ENCODE measurements at regions not wholly inside any gene's neighbourhood (a gene's known extent, or its start where the extent isn't known, plus 50 kb on each side); places are given as distances from the start of the nearest gene placed in this dataset.

DNA sequence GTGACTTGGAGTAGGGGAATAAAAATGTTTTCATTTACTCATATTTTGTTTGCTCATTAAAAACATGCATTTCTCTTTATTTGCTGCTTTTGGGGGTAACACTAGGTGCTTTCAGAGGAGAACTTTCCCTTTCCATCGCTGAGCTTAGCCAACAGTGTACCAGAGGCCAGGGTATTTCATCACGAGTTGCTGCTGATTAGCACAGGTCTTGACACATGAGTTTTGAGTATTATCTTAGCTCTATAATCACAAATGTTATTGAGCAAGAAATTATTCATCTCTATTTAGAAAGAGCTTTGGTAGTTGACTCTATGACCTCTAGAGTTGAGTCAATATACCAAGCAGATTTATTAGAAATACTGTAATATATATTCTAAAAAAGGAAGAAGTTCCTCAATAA, 375.9 kb downstream of the NXPH1 start:
- TF ChIP-seq CEBPB (IDR thresholded peaks at IDR 0.05) (no peak), ZBTB7A (IDR thresholded peaks at IDR 0.05; ENCODE audit: low read depth) (no peak), CREB1 (IDR thresholded peaks at IDR 0.05; ENCODE audit: low read depth) (no peak), TAF1 (IDR thresholded peaks at IDR 0.05; ENCODE audit: low read depth) (no peak), FOXM1 (IDR thresholded peaks at IDR 0.05; ENCODE audit: borderline replicate concordance, low read depth) (no peak)

DNA sequence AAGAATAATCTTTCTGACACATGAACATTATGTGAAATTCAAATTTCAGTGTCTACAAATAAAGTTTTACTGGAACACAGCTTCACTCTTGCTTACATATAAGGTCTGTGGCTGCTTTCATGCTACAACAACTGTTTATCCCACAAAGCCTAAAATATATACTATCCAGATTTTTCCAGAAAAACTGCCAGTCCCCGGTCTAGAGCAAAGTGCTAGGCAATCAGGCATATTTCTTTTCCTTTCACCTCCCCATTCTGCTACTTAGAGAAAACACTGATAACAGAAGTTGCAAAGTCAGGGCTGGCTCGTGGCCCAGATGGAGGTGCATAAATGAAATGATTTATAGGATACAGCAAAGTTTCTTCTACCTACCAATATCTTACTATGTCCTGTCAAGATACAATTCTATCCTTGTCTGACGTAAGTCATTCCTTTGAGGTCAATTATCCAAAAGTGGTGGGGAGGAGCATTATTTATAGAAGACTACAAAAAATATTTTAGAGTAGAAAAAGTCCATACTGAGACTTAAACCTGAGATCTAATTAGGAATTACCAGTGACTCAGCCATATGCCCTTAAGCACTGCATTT, 384.1 kb downstream of the NXPH1 start:
- TF ChIP-seq YY1 (IDR thresholded peaks at IDR 0.05; ENCODE audit: low read depth): no peak
- no peak for TF ChIP-seq CREB1 (IDR thresholded peaks at IDR 0.05; ENCODE audit: low read depth)
- TF ChIP-seq, protein P1, sequence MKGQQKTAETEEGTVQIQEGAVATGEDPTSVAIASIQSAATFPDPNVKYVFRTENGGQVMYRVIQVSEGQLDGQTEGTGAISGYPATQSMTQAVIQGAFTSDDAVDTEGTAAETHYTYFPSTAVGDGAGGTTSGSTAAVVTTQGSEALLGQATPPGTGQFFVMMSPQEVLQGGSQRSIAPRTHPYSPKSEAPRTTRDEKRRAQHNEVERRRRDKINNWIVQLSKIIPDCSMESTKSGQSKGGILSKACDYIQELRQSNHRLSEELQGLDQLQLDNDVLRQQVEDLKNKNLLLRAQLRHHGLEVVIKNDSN (IDR thresholded peaks at IDR 0.05): no peak
- TF ChIP-seq EGR1 (IDR thresholded peaks at IDR 0.05): no peak
- no peak for TF ChIP-seq FOXM1 (IDR thresholded peaks at IDR 0.05; ENCODE audit: borderline replicate concordance, low read depth)

DNA sequence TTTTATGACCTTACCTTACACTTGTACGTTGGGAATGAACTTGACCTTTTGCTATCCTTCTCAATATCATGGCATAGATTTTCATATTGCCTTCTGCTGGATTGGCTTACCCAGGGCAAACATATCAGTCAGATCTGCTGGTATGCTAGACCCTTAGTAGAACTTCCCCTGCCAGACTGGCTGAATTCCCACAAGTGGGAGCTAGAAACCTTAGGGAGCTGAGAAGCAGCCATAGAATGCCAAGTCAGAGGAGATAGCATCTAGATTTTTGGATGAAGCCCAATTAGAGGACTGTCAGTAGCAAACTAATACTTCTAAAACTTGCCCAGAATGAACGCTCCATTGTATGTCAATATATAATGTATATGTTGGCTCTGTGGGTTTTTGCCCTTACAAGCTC, 385.0 kb downstream of the NXPH1 start:
- TF ChIP-seq NFIC (IDR thresholded peaks at IDR 0.05) (no peak), TEAD4 (IDR thresholded peaks at IDR 0.05) (no peak), RAD21 (IDR thresholded peaks at IDR 0.05; ENCODE audit: low read depth) (no peak), CREB1 (IDR thresholded peaks at IDR 0.05; ENCODE audit: low read depth) (no peak), TCF12 (IDR thresholded peaks at IDR 0.05; ENCODE audit: low read depth) (no peak), CEBPB (IDR thresholded peaks at IDR 0.05) (no peak), EGR1 (IDR thresholded peaks at IDR 0.05) (no peak), YY1 (IDR thresholded peaks at IDR 0.05; ENCODE audit: low read depth) (no peak), FOXM1 (IDR thresholded peaks at IDR 0.05; ENCODE audit: borderline replicate concordance, low read depth) (no peak), EP300 (IDR thresholded peaks at IDR 0.05; ENCODE audit: borderline replicate concordance) (no peak), ZBTB7A (IDR thresholded peaks at IDR 0.05; ENCODE audit: low read depth) (no peak), TAF1 (IDR thresholded peaks at IDR 0.05; ENCODE audit: low read depth) (no peak)
- TF ChIP-seq, protein P1 (IDR thresholded peaks at IDR 0.05): no peak
- TF ChIP-seq, protein P2, sequence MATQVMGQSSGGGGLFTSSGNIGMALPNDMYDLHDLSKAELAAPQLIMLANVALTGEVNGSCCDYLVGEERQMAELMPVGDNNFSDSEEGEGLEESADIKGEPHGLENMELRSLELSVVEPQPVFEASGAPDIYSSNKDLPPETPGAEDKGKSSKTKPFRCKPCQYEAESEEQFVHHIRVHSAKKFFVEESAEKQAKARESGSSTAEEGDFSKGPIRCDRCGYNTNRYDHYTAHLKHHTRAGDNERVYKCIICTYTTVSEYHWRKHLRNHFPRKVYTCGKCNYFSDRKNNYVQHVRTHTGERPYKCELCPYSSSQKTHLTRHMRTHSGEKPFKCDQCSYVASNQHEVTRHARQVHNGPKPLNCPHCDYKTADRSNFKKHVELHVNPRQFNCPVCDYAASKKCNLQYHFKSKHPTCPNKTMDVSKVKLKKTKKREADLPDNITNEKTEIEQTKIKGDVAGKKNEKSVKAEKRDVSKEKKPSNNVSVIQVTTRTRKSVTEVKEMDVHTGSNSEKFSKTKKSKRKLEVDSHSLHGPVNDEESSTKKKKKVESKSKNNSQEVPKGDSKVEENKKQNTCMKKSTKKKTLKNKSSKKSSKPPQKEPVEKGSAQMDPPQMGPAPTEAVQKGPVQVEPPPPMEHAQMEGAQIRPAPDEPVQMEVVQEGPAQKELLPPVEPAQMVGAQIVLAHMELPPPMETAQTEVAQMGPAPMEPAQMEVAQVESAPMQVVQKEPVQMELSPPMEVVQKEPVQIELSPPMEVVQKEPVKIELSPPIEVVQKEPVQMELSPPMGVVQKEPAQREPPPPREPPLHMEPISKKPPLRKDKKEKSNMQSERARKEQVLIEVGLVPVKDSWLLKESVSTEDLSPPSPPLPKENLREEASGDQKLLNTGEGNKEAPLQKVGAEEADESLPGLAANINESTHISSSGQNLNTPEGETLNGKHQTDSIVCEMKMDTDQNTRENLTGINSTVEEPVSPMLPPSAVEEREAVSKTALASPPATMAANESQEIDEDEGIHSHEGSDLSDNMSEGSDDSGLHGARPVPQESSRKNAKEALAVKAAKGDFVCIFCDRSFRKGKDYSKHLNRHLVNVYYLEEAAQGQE (IDR thresholded peaks at IDR 0.05; ENCODE audit: low read depth): no peak
- TF ChIP-seq, protein P3, sequence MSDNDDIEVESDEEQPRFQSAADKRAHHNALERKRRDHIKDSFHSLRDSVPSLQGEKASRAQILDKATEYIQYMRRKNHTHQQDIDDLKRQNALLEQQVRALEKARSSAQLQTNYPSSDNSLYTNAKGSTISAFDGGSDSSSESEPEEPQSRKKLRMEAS (IDR thresholded peaks at IDR 0.05): no peak

DNA sequence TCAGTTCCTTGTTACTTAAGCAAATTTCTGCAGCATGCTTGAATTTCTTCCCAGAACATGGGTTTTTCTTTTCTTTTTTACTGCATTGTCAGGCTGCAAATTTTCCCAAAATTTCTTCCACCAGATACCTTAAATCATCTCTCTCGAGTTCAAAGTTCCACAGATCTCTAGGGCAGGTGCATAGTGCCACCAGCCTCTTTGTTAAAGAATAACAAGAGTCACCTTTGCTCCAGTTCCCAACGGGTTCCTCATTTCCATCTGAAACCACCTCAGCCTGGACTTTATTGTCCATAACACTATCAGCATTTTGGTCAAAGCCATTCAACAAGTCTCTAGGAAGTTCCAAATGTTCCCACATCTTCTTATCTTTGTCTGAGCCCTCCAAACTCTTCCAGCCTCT, 389.2 kb downstream of the NXPH1 start:
- no peak for TF ChIP-seq YY1 (IDR thresholded peaks at IDR 0.05; ENCODE audit: low read depth)

DNA sequence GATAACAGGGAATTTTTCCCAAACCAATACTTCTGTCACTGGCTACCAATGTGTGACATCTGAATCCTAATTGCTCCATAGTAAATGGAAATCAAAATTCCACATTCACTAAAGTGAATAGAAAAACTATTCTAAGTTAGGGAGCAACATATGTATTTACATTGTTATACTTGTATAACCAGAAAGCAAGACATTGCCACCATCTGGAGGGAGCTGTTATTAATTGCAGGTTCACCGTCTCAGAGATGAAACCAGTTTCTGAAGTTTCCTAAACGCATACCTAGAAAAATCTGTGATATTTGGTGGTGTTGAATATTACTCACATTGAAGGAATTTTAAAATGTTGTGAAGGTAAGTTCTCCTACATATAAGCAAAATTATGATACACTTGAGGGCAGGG, 390.1 kb downstream of the NXPH1 start:
- TF ChIP-seq ZBTB7A (IDR thresholded peaks at IDR 0.05; ENCODE audit: low read depth) (no peak), CEBPB (IDR thresholded peaks at IDR 0.05) (no peak), FOXM1 (IDR thresholded peaks at IDR 0.05; ENCODE audit: borderline replicate concordance, low read depth) (no peak), TAF1 (IDR thresholded peaks at IDR 0.05; ENCODE audit: low read depth) (no peak), TCF12 (IDR thresholded peaks at IDR 0.05; ENCODE audit: low read depth) (no peak), CREB1 (IDR thresholded peaks at IDR 0.05; ENCODE audit: low read depth) (no peak)
- TF ChIP-seq, protein P1 (IDR thresholded peaks at IDR 0.05): no peak
- TF ChIP-seq, protein P3 (IDR thresholded peaks at IDR 0.05): no peak

DNA sequence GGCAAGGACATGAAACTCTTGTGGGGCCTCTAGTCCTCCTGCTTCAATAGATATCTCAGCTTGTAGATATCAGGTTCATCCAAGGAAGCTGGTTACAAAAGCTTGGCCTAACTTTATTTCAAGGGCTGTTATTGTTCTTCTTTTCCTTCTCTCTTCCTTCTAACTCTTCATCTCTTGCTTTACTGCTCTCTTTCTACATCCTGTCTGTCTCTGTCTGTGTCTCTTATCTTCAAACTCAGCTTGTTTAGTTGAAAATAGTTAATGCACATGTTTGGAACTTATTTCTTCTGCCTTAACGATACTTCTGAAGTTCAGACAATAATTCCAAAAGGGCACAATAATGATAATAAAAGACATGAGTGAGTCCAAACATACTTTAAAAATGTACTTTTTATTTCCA, 393.9 kb downstream of the NXPH1 start:
- no peak for TF ChIP-seq CEBPB (IDR thresholded peaks at IDR 0.05)
- TF ChIP-seq, protein P1 (IDR thresholded peaks at IDR 0.05): no peak
- no peak for TF ChIP-seq ZBTB7A (IDR thresholded peaks at IDR 0.05; ENCODE audit: low read depth)
- no peak for TF ChIP-seq FOXM1 (IDR thresholded peaks at IDR 0.05; ENCODE audit: borderline replicate concordance, low read depth)
- TF ChIP-seq TAF1 (IDR thresholded peaks at IDR 0.05; ENCODE audit: low read depth): no peak
- no peak for TF ChIP-seq CREB1 (IDR thresholded peaks at IDR 0.05; ENCODE audit: low read depth)
- TF ChIP-seq EGR1 (IDR thresholded peaks at IDR 0.05): no peak
- TF ChIP-seq, protein P2 (IDR thresholded peaks at IDR 0.05; ENCODE audit: low read depth): no peak
- TF ChIP-seq EP300 (IDR thresholded peaks at IDR 0.05; ENCODE audit: borderline replicate concordance): no peak
- TF ChIP-seq YY1 (IDR thresholded peaks at IDR 0.05; ENCODE audit: low read depth): no peak
- TF ChIP-seq TCF12 (IDR thresholded peaks at IDR 0.05; ENCODE audit: low read depth): no peak
- TF ChIP-seq, protein P3 (IDR thresholded peaks at IDR 0.05): no peak

Data from Ishikawa (cell line).